Limb (tissue), 2 donors: ENCODE measurements at regions not wholly inside any gene's neighbourhood (a gene's known extent, or its start where the extent isn't known, plus 50 kb on each side); places are given as distances from the start of the nearest gene placed in this dataset.

ENCODE experiments used
- DNase-seq, 2 donors: peaks; one replicate each; pipeline ENCODE4 v3.0.0-alpha.2; 2016; ENCODE audit errors: extremely low spot score in 2 of 2

DNA sequence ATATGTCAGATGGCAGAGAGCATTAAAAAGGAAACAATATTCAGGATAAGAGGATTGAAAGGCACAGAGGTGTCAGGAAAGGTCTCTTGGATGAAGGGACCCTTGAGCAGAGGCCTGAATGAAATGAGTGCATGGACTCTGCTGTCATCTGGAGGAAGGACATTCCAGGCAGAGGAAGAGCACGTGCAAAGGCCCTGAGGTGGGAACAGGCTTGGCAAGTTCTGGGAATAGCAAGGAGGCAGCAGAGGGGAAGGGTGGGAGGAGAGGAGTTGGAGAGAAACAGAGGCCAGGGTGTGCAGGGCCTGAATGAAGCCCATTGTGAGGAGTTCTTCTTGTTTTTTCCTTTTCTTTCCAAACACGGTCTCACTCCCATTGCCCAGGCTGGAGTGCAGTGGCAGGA, 59.0 kb upstream of the RUNX3 start:
- no peak for DNase-seq

DNA sequence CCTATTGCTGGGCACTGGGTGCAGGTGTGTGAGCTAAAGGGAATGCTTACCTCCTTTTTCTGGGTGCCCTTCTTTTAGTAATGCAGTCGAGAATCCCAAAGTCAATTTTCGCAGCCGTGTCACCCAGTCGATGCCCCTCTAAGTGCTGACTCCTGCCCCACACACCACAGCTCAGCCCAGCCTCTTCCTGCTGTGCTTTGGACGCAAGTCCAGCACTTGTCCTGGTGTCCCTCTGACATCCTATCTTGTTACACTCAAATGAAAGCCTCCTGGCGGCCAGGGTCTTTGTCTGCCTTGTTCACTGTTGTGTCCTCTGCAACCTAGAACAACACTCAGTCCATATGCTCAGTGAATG, 58.5 kb upstream of the RUNX3 start:
- DNase-seq: no peak

DNA sequence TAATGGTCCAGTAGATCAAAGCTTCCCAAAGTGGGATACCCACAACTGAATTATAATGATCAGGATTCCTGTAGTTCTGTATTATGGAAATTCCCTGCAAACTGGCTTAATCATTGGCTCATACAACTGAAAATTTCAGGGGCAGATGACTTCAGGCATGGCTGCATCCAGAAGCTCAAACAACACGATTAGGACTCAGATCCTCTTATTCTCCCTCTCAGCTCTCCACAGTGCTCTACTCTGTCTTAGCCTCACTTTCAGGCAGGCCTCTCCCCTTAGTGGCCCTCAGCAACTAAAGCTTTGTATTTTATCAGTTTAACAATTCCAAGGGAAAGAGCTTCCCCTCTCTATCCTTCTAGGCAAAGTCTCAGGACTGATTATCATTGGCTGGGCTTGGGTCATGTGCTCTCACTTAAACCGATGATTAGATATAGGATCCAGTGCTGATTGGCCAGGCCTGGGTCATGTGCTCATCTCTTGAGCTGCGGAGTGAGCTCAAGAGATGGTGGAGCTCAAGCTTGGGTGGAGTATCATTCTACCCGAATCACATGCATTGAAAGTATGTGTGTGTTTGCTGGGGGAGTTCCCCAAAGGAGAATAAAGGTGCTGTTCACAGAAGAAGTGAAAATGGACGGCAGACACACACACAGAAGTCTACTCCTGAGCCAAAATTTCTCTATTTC, 57.9 kb upstream of the RUNX3 start:
- DNase-seq: no peak

DNA sequence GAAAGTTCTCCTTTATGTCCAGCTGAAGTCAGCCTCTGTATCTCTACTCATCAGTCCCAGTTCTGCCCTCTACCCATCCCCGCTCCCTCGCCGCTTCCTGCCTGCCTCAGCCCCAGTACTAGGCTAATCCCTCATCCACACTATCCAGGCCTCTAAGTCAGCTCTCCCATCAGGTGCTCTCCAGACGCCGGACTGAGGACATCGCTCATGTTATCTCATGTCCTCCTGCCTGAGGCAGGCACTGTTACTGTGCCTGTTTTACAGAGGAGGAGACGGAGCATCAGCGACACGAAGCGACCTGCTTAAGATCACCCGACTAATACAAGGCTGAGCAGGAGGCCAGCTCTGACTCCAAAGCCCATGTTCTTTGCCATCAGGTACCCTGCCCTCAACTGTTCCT, 57.3 kb upstream of the RUNX3 start:
- DNase-seq: no peak

DNA sequence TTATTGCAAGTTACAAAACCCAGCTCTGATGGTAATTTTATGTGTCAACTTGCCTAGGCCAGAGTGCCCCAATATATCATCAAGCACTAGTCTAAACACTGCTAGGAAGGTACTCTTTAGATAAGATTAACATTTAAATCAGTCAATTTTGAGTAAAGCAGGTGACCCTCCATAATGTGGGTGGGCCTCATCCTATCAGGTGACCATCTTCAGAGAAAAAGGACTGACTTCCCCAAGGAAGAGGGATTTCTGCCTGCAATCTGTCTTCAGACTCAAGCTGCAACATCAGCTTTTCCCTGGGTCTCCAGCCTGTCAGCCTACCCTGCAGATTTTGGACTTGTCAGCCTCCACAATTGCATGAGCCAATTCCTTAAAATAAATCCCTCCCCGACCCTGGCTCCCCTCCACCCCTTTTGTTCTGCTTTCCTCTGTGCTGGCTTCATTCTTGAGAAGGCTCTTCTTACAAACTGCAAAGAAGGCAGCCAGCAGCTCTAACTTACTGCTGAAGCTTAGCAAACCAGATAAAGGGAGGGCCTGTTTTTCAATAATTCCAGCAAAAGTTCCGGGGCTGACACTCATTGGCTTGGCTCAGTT, 56.4 kb upstream of the RUNX3 start:
- peak; percentile 64 to 70 for DNase-seq

DNA sequence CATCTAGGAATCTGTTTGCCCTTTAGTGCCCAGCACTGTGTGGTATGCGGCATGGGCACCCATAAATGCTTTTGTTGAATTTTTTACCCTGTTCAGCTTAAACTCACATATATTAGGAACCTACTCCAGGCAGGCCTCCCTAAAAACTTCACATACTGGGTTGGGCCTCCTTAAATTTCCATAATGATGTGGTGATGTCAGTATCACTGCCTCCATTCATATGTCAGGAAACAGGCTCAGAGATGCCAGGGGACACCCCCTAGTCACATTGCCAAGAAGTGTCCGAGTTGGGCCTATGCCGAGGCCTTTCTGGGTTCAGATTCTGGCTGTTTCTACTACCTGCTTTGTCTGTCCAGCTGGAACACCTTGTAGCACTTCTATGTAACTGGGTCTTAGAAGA, 55.7 kb upstream of the RUNX3 start:
- DNase-seq: no peak

DNA sequence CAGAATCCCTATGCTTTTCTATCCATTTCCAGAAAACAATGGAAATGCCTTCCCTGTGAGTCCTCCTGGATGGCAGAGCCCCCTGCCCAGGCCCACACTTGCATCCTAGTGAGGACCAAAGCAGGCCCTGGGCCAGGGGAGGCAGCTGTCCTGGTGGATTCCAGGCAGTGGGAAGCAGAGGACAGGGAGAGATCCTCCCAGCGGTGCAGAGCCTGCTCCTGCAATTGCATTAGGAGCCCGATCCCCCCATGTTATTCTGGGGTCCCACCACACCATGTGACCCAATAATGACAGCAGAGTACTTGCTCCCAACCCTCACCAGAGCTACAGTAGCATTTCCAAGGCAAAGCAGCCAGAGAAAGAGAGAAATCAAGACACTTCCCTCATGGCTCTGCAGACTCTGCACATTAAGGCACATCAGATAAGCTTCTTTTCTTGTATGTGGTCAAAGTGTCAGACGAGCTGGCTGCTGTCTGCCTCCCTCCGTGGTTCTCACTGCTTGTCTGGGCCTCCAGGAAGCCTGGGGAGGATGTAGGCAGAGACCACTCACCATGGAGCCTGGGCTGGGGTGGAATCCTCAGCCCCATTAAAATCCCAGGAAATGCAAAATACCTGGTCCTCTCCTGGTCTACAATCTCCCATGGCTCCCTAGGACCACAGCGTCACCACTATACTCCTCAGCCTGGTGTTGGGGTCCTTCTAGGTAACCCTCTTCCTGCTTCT, 54.9 kb upstream of the RUNX3 start:
- DNase-seq: no peak

DNA sequence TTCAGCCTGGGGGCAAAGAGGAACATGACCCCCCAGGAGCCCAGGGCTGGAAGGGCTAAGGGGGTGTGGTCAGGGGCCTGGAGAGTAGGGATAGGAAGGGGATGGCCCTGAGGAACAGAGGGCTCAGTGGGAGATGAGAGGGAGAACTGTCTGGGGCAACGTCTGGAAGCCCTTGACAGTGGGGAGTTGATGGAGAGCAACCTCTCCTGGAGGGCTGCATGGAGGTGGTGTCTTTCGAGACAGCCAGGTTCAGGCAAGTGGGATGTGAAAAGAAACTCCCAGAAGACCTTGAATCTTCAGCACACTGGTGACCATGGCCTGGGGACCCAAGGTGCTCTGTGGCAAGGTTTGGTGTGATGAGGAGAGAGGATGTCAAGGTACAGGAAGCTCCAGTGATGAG, 54.2 kb upstream of the RUNX3 start:
- DNase-seq: no peak

DNA sequence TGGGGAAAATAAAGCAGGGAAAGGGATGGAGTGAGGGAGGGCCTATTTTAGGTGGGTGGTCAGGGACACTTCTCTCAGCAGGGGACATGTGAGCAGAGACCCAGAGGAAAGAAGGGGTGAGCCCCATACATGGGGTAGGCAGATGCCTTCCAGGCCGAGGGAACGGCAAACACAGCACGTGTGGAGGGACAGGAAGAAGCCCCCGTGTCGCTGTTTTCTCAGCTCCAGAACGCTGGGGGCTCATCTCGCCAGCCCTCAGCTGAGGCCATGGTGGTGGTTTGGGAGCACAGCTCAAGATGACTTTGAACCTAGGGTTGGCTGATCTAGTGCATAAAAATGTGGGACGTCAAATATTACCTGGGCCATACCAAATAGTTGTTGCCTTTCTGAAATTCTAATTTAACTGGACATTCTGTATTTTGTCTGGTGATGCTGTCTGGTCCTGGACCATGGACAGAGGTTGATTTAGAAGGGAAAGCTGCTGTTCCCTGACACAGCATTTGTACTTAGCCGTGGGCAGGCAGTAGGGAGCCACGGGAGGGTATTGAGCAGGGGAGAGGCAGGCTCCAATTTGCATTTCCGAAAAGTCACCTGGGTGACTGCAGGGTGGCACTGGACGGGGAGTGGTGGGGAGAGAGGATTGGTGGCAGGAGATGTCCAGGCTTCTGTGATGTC, 53.1 kb upstream of the RUNX3 start:
- no peak for DNase-seq

DNA sequence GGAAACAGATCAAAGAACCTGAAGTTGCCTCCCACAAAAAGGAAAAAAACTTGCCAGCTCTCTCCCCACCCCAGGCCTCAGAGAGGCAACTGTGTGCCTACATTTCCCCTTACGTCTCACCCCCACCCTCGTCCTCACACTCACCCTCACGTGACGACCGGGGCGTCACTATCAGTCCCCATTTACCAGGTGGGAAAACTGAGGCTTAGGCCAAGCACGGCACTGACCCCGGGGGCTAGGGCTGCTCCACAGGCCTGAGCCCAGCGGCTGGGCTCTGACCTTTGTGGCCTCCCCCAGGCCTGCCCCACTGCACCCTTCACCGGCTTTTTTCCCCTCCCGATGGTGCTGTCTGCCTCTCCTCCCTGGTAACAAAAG, 51.5 kb upstream of the RUNX3 start:
- DNase-seq: no peak

DNA sequence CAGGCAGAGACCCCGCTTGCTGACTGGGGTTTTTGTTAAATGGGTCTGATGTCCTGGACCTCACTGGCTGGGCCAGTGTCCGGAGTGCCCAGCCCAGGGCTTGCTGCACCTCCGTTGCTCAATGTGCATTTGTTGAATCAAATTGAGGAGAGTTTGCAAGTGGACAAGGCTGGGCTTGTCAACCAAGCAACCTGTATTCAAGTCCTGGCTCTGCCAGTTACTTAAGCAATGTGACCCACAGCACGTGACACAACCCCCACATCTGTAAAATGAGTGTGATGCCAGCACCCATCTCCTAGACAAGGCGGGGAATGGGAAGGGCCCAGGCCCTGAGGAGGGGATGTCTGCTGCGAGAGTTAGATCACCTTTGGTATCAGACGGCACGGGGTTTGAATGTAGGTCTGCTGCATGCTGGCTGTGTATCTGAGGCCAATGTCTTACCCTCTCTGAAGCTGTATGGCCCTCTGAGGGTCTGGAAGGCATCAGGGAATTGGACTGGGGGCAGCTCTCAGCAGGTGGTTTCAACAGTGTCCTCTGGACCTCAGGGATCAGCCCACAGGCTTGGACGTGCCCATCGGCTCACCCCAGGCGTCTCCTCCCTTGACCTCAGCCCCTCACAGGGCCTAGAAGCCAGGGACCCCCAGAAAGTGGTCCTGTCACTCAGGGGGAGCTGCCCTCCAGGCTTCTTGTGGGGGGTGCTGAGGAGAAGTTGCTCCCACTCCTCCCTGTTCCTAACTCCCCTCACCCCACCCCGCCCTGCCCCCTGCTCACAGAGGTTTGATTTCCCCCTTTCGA, 51.0 kb upstream of the RUNX3 start:
- DNase-seq: no peak
